ENCODE measurements at regions not wholly inside any gene's neighbourhood (a gene's known extent, or its start where the extent isn't known, plus 50 kb on each side); places are given as distances from the start of the nearest gene placed in this dataset.

- no peak overlapping the region for H3K4me3 ChIP-seq (replicated peaks; ENCODE audit: low read depth, low read length)
- DNase-seq (ENCODE audit: extremely low read depth, low read depth): no peak
- TF ChIP-seq CTCF (IDR thresholded peaks at IDR 0.05; ENCODE audit: low read depth, low read length, missing control alignments): no peak
Observed at GRCh38 chr3:82796765-82797164, 1035.3 kb upstream of the GBE1 start.

GRCh38 chr3:82791241-82791640 lies 1029.8 kb upstream of the GBE1 start:
- no peak for TF ChIP-seq CTCF (IDR thresholded peaks at IDR 0.05; ENCODE audit: low read depth, low read length, missing control alignments)
- no peak overlapping the region for H3K4me3 ChIP-seq (replicated peaks; ENCODE audit: low read depth, low read length)
- DNase-seq (ENCODE audit: extremely low read depth, low read depth): no peak

DNA sequence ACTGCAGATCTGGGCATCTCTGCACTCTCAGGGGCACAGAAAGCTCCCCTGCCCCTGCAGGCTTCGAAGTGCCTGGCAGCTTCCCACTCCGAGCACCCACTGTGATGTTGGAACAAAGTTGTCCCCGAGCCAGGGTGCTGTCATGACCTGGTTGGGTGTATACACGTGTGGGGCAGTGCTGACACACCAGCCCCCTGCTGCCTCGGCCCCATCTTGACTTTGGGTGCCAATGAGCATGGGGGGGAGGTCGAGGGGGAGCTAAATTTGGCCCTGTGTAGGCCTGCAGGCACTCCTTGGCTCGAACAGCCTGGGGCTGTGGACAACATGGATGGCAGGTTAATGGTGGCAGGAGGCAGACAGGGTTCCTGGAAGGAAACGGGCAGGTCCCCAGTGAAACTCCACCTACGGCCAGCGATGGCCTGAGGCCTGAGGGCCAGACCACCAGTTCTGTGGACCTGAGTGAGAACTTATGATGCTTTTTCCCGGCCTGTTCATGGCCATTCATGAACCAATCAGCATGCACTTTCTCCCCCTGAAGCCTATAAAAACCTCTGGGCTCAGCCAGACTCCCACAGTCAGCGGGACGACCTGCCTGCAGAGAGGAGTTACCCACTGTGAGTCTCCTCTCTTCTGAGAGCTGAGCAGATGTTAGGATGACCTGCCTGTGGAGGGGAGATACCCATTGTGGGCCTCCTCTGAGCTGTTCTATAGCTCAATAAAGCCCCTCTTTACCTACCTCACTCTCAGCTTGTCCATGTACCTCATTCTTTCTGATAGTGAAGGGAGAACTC lies 1029.1 kb upstream of the GBE1 start:
- no peak for DNase-seq (ENCODE audit: extremely low read depth, low read depth)
- TF ChIP-seq CTCF (IDR thresholded peaks at IDR 0.05; ENCODE audit: low read depth, low read length, missing control alignments): no peak
- H3K4me3 ChIP-seq (replicated peaks; ENCODE audit: low read depth, low read length): no peak overlapping the region

DNA sequence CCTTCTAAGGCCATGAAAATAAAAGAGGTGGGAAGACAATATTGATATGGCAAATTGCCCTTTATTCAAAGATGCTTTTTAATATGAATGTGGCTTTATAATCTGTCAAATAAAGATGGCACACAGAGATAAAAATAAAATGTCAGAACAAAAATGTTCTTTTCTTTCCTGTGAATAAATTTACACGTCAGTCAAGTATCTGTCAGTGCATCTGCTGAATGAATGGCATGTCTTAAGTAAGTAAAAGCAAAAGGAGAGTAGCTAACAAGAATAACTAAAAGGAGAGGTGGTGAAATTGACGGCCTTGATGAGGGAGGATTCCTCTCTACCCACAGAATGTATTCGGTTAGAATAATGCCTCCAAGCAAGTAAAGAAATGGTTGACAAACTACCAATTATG lies 1021.7 kb upstream of the GBE1 start:
- no peak for TF ChIP-seq CTCF (IDR thresholded peaks at IDR 0.05; ENCODE audit: low read depth, low read length, missing control alignments)
- no peak overlapping the region for H3K4me3 ChIP-seq (replicated peaks; ENCODE audit: low read depth, low read length)
- DNase-seq (ENCODE audit: extremely low read depth, low read depth): no peak

- no peak overlapping the region for H3K4me3 ChIP-seq (replicated peaks; ENCODE audit: low read depth, low read length)
- TF ChIP-seq CTCF (IDR thresholded peaks at IDR 0.05; ENCODE audit: low read depth, low read length, missing control alignments): no peak
- DNase-seq (ENCODE audit: extremely low read depth, low read depth): no peak
Observed at GRCh38 chr3:82773207-82773606, 1011.8 kb upstream of the GBE1 start.

DNA sequence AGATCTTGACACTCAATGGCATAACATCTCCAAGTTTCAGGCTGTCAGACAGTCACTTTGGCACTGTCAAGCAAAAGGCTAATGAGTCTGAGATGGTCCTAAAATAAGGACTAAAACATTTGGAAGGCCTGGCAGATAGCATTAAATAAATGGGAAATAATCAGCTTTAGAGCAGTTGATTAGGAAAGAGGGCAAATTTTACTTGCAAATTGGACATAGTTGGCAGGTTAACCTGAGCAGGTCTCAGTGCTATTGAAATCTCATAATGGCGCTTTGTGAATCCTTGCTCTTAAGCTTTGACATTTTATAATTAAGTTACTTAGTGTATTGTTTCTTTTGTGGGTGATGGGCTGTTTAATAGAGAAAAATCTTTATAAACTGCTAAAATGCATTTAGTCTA lies 1003.1 kb upstream of the GBE1 start:
- no peak overlapping the region for H3K4me3 ChIP-seq (replicated peaks; ENCODE audit: low read depth, low read length)
- no peak for DNase-seq (ENCODE audit: extremely low read depth, low read depth)
- no peak for TF ChIP-seq CTCF (IDR thresholded peaks at IDR 0.05; ENCODE audit: low read depth, low read length, missing control alignments)

GRCh38 chr3:82761858-82762257 lies 1000.4 kb upstream of the GBE1 start:
- TF ChIP-seq CTCF (IDR thresholded peaks at IDR 0.05; ENCODE audit: low read depth, low read length, missing control alignments): no peak
- no peak for DNase-seq (ENCODE audit: extremely low read depth, low read depth)

More at GRCh38 chr3:82761858-82762257, 1000.4 kb upstream of the GBE1 start:
- no peak overlapping the region for H3K4me3 ChIP-seq (replicated peaks; ENCODE audit: low read depth, low read length)

Data from HFF-Myc (cell line).